ENCODE measurements at regions not wholly inside any gene's neighbourhood (a gene's known extent, or its start where the extent isn't known, plus 50 kb on each side); places are given as distances from the start of the nearest gene placed in this dataset.

- no peak overlapping the region for H3K27ac Mint-ChIP-seq (ENCODE audit: unreplicated experiment)
- H3K4me1 Mint-ChIP-seq: no peaks in the 10 kb centered on the region
- TF ChIP-seq CTCF (conservative IDR thresholded peaks at IDR 0.05): no peak
- no peak overlapping the region for H3K4me3 Mint-ChIP-seq
- DNase-seq (ENCODE audit: low read depth, low spot score): no peak
- no peaks in the 10 kb centered on the region for H3K27me3 Mint-ChIP-seq (ENCODE audit: low read depth)
- peaks cover 2% of the 10 kb centered on the region for H3K9me3 Mint-ChIP-seq
- no peaks in the 10 kb centered on the region for H3K36me3 Mint-ChIP-seq (ENCODE audit: low read depth)
Observed at GRCh38 chr2:125615438-125615837, 1040.5 kb upstream of the GYPC start.

GRCh38 chr2:125630377-125630776 is 1025.6 kb upstream of the GYPC start:
- DNase-seq (ENCODE audit: low read depth, low spot score): no peak
- no peak overlapping the region for H3K27ac Mint-ChIP-seq (ENCODE audit: unreplicated experiment)
- peaks cover 10% of the 10 kb centered on the region for H3K9me3 Mint-ChIP-seq
- H3K27me3 Mint-ChIP-seq (ENCODE audit: low read depth): no peaks in the 10 kb centered on the region
- no peak for TF ChIP-seq CTCF (conservative IDR thresholded peaks at IDR 0.05)
- H3K4me1 Mint-ChIP-seq: peaks cover 19% of the 10 kb centered on the region
- no peak overlapping the region for H3K4me3 Mint-ChIP-seq
- H3K36me3 Mint-ChIP-seq (ENCODE audit: low read depth): no peaks in the 10 kb centered on the region

- no peak overlapping the region for H3K27ac Mint-ChIP-seq (ENCODE audit: unreplicated experiment)
- DNase-seq (ENCODE audit: low read depth, low spot score): peak; percentile 4
- H3K4me3 Mint-ChIP-seq: no peak overlapping the region
- H3K27me3 Mint-ChIP-seq (ENCODE audit: low read depth): no peaks in the 10 kb centered on the region
- no peaks in the 10 kb centered on the region for H3K36me3 Mint-ChIP-seq (ENCODE audit: low read depth)
- TF ChIP-seq CTCF (conservative IDR thresholded peaks at IDR 0.05): no peak
- H3K4me1 Mint-ChIP-seq: peaks cover 21% of the 10 kb centered on the region
- peaks cover 3% of the 10 kb centered on the region for H3K9me3 Mint-ChIP-seq
Observed at GRCh38 chr2:125634662-125635061, 1021.3 kb upstream of the GYPC start.

GRCh38 chr2:125638345-125638744 is 1017.6 kb upstream of the GYPC start:
- Mint-ChIP-seq H3K27me3 (ENCODE audit: low read depth) (no peaks in the 10 kb centered on the region), H3K36me3 (ENCODE audit: low read depth) (no peaks in the 10 kb centered on the region), H3K4me3 (no peak overlapping the region), H3K9me3 (peaks cover 3% of the 10 kb centered on the region), H3K27ac (ENCODE audit: unreplicated experiment) (no peak overlapping the region), H3K4me1 (peaks cover 26% of the 10 kb centered on the region)
- no peak for TF ChIP-seq CTCF (conservative IDR thresholded peaks at IDR 0.05)
- DNase-seq (ENCODE audit: low read depth, low spot score): no peak

GRCh38 chr2:125642032-125642431 is 1013.9 kb upstream of the GYPC start:
- H3K9me3 Mint-ChIP-seq: no peaks in the 10 kb centered on the region
- no peaks in the 10 kb centered on the region for H3K27me3 Mint-ChIP-seq (ENCODE audit: low read depth)
- no peak overlapping the region for H3K27ac Mint-ChIP-seq (ENCODE audit: unreplicated experiment)
- no peaks in the 10 kb centered on the region for H3K36me3 Mint-ChIP-seq (ENCODE audit: low read depth)
- H3K4me3 Mint-ChIP-seq: no peak overlapping the region
- DNase-seq (ENCODE audit: low read depth, low spot score): no peak
- TF ChIP-seq CTCF (conservative IDR thresholded peaks at IDR 0.05): no peak
- H3K4me1 Mint-ChIP-seq: peaks cover 6% of the 10 kb centered on the region

- DNase-seq (ENCODE audit: low read depth, low spot score): no peak
- H3K27ac Mint-ChIP-seq (ENCODE audit: unreplicated experiment): no peak overlapping the region
- no peaks in the 10 kb centered on the region for H3K36me3 Mint-ChIP-seq (ENCODE audit: low read depth)
- no peak overlapping the region for H3K4me3 Mint-ChIP-seq
- TF ChIP-seq CTCF (conservative IDR thresholded peaks at IDR 0.05): no peak
- no peaks in the 10 kb centered on the region for H3K27me3 Mint-ChIP-seq (ENCODE audit: low read depth)
- H3K4me1 Mint-ChIP-seq: peaks cover 13% of the 10 kb centered on the region
- no peaks in the 10 kb centered on the region for H3K9me3 Mint-ChIP-seq
Observed at GRCh38 chr2:125643128-125643527, 1012.8 kb upstream of the GYPC start.

Data from neural crest cell (in vitro differentiated cells).